Ammon's horn (tissue), 1 donor: ENCODE measurements at regions not wholly inside any gene's neighbourhood (a gene's known extent, or its start where the extent isn't known, plus 50 kb on each side); places are given as distances from the start of the nearest gene placed in this dataset.
"Not testable (repeated sequence)": the region's sequence is repeated elsewhere in the genome, so short reads cannot be mapped to it uniquely, and the experiment has no call there.

Experiments used
- DNase-seq: peaks from one replicate; pipeline ENCODE4 v3.0.0-alpha.2; 2016; ENCODE audit warnings: low spot score

DNA sequence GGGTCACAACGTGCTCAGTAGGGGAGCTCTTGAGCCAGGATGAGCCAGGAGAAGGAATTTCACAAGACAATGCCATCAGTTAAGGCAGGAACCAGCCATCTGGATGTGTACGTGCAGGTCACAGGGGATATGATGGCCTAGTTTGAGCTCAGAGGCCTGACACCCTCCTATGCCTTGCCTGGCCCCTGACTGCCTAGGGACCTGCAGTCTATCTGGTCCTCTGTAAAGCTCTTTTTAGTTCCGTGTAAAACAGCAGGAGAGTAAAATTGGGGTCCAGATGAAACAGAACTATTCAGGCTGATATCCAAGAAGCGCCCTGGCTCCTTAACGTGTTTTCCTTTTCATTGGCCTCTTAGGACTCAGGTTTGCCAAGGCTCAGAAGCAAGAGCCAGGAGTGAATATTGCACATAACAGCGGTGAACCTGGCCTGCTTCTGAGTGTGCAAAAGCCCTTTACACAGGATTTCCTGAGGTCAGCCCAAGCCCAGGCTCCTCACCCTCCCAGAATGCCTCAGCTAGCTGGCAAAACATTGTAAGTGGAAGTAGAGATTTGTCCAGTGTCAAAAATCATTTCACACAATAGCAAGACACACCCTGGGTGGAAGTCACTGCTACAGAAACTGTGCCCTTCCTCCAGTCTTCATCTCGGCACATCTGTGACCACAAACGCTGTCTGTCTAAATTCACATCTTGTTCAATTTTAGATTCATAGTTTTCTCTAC, 777.2 kb downstream of the UQCRFS1 start:
- no peak for DNase-seq

DNA sequence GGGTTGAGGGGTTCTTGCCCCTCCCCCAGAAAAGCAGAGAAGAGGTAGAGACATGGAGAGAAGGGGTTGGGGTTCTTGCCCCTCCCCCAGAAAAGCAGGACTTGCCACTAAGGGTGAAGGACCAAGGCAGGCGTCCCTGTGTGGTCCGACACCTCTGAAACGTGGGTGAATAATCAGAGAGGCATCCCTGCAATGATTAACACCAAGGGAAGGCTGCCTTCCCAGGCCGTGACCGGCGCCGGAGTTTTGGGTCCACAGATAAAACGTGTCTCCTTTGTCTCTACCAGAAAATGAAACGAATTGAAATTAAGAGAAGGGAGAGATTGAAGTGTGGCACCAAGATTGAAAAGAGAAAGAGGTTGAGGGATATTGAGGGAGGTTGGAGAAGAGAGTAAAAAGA, 778.2 kb downstream of the UQCRFS1 start:
- DNase-seq, result not testable (repeated sequence)

DNA sequence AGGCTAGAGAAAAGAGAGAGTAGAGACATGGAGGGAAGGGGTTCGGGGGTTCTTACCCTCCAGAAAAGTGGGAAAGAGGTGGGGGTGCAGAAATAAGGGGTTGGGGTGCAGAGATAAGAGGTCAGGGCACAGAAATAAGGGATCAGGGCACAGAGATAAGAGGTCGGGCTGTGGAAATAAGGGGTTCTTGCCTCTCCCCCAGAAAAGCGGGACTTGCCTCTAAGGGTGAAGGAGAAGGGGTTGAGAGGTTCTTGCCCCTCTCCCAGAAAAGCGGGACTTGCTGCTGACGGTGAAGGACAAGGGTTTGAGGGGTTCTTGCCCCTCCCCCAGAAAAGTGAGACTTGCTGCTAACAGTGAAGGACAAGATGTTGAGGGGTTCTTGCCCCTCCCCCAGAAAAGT, 778.6 kb downstream of the UQCRFS1 start:
- not testable (repeated sequence) for DNase-seq

DNA sequence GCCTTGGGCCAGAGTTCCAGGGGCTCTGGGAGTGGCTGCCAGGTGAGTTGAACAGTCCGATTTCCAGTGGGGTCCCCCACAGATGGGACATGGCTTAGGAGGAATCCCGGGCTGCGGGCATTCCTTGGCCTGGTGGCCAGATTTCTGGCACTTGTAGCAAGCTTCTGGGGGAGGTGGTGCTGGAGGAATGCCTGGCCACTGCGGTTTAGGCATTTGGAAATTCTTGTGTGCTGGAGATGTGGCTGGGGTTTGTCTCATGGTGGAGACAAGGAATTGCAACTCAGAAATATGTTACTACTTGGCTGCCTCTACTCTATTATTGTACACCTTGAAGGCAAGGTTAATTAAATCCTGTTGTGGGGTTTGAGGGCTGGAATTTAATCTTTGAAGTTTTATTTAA, 779.8 kb downstream of the UQCRFS1 start:
- DNase-seq, result not testable (repeated sequence)

DNA sequence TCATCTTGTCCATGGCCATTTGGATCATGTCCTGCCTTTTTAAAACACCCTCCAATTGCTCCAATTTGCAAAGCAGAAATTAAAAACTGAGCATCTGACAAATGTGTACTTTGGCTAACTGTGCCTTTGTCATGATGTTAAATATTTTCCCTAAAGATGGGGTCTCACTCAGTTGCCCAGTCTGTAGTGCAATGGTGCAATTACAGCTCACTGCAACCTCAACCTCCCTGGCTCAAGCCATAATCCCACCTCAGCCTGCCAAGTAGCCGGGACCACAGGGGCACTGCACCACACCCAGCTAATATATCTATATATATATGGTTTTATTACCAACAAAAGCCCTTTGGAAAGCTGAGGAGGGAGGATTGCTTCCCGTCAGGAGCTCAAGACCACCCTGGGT, 782.7 kb downstream of the UQCRFS1 start:
- DNase-seq, result no peak

DNA sequence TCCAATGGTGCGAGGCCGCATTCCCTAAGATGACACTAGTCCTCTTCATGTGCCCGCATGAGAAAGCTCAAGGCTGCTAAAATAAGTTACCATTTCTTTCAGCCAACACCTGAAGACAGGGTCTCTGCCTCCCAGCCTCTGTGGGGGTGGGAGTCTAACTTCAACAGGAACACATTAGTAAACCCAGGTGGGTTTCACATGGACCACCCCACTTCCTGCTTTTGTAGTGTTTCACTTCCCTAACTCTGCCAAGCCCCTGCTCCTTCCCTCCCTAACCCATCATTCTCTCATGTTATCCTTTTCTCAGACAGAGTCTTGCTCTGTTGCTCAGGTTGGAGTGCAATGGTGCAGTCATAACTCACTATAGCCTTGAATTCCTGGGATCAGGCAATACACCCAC, 783.6 kb downstream of the UQCRFS1 start:
- no peak for DNase-seq

DNA sequence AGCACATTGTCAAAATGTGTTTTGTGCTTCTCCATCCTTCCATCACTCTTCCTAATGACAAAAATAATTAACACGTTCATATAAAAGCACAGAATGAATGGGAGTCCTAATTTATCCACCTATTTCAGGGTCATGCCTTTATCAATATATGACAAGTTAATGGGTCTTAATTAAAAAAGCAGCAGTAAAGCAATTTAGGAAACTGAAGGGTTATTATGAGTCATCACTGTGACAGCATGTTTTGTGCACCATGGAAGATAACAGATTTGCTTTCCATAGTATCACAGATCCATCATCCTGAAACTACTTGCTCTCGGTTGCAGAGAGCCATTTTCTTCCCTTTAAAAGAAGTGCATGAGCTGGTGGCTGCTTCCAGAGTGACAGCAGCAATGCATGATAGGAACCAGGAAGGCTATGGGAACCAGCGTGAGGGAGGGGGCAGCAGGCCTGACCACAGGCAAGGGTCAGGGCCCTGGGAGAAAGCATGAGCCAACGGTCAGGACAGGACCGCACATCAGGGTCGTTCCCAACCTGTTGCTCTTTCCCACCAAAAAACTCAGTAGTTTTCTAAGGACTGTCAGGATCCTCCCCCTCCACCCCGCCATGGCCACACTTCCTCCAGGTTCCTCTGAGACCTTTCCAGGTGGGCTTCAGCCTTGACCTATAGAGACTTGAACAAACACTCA, 784.1 kb downstream of the UQCRFS1 start:
- DNase-seq, result no peak

DNA sequence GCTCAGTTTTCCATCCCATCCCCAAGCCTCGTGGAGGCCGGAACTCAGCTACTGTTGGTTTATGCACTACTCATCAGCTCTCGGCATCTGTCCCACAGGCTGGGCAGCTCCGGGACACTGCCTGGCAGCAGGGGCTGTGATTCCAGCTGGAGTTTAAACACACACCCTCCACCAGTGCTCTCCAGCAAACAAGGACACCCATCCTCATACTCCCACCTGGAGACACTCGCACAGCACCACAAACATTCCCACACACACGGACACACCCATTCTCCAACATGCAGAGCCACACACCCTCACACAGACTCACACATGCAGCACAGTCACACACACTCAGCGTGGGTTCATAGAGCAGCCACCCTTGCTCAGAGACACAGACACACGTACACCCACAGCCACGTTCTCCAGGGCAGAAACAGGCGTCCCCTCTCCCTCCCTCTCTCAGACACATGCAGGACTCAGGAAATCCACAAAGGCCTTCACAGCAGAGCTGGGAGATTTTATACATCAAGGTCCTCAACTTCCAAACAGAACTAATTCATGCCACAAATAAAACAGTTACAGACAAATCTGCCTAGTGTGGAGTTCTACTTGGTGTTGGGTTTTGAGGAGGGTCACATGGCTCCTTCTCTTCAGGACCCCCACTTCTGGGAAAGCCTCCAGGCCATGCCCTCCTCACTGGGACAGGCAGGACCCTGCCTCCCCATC, 785.4 kb downstream of the UQCRFS1 start:
- DNase-seq, result no peak

DNA sequence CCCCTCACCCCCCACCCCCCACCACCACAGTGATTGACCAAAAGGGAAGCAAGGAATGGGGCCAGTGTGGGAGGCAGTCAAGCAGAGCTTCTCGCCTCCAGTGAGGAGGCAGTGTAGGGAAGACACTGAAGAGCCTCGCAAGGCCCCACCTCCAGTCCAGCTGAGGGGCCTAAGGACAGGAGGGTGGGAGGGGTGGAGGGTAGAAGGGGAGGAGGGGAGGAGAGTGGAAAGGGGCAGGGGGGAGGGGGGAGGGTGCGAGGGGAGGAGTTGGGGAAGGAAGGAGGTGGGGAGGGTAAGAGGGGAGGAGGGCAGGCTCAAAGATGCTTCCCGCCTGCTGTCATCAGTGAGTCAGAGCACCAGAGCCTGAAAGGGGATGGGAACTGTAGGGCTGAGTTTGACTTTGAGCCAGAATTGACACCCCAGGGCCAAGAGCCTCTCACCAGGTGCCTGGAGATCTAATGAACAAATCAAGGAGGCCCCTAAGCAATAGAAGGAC, 786.2 kb downstream of the UQCRFS1 start:
- DNase-seq, result no peak

DNA sequence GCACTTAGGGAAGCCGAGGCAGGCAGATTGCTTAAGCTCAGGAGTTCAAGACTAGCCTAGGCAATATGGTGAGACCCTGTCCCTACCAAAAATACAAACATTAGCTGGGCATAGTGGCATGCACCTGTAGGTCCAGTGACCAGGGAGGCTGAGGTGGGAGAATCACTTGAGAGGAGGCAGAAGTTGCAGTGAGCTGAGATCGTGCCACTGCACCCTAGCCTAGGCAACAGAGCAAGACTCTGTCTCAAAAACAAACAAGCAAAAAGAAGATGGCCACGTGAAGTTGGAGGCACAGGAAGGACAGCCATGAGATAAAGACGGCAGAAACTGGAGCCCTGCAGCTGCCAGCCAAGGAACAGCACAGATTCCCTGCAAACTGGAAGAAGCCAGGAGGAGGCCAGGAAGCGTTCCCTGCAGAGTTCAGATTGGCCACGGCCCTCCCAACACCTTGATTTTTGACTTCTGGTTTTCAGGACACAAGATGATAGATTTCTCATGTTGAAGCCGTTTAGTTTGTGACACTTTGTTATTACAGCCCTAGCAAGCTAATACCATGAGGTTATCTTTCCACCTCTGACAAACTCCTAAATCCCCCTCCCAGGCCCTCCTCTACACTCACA, 786.7 kb downstream of the UQCRFS1 start:
- no peak for DNase-seq

DNA sequence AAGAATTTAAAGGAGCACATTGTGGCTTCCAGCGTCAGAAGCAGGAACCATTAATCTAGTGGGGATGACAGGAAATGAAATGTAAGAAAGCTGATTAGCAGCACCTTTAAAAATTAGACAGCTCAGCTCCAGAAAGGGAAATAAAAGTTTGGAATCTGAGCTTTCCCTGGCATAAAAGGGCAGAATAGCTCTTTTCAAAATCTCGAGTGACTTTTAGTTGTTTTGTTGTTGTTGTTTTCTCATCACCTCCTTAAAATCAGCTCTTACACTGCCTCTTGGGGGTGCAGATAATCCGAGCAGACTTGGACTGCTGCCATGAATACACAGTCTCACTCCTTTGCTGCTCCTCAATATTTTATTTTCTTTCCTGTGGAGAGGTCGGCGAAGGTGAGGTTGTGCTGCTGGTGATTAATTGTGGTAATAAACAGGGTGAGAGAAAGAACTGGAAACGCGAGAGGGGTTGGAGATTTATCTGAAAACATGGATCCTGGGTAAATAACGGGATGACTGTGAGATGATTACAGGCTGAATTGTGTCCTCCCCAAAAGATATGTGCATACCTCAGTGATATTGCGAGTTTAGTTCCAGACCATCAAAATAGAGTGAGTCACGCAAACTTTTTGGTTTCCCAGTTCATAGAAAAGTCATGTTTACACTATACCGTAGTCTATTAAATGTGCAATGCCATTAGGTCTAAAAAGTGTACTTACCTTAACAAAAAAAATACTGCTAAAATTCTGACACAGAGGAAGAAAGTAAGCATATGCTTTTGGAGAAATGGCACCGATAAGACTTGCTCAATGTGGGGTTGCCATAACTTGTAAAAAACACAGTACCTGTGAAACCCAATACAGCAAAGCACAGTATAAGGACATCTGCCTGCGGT, 787.7 kb downstream of the UQCRFS1 start:
- no peak for DNase-seq

DNA sequence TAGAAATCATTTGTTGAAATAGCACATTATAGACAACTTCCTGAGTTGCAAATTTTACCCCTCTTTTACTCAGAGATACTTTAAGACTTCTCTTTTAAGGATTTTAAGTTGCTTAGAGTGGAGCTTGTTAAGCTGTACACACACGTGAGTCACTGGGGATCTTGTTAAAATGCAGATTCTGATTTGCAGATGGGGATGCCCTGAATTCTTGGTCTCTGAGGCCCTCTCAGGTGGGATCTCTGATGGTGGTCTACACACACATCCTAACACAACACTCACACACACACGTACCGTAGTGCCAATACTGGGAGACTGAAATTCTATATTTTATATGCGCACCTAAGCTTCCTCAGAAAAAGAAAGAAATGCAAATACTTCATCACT, 788.3 kb downstream of the UQCRFS1 start:
- no peak for DNase-seq

DNA sequence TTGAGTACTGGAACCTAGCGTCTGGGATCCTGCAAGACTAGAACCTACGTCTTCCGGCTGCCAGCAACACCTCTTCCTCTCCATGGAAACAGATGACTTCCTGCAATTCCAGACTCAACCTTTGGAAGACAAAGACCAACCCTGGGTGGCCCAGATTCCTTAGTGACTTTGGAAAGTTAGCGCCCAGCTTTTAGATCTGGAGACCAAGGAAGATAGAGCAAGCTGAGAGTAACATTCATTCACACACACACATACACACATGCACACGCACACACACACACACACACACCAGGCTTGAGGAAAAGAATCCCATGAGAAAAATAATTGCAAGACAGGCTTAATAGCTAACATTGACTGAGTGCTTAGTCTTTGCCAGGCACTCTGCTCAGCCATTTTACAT, 788.9 kb downstream of the UQCRFS1 start:
- DNase-seq, result no peak

DNA sequence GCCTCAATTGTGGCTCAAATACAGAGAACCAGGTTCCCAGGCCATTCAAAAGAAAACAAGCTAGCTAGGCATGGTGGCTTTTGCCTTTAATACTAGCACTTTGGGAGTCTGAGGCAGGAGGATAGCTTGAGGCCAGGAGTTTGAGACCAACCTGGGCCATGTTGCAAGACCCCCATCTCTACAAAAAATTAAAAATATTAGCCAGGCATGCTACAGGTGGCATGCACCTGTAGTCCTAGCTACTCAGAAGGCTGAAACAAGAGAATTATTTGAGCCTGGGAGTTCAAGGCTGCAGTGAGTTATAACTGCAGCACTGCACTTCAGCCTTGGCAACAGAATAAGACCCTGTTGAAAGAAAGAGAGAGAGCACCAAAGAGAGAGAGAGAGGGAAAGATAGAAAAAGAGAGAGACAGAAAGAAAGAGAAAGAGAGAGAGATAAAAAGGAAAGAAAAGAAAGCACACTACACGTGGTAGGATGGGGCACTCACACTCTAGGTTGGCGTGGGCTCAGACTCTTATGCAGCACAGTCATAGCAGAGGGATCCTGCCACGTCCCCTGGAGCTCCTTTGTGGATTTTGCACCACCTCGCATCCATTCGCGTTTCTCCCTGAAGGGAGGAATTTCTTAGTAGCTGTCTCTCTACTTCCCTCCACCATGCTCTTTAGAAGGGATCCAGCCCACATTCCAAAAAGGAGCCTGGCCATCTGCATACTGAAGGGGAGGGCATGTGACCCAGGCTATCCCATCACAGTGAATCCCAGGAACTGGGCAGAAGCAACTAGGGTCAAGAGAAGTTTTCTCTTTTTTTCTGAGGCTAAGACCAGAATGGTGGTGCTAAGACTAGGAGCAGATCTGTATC, 789.9 kb downstream of the UQCRFS1 start:
- DNase-seq, result no peak

DNA sequence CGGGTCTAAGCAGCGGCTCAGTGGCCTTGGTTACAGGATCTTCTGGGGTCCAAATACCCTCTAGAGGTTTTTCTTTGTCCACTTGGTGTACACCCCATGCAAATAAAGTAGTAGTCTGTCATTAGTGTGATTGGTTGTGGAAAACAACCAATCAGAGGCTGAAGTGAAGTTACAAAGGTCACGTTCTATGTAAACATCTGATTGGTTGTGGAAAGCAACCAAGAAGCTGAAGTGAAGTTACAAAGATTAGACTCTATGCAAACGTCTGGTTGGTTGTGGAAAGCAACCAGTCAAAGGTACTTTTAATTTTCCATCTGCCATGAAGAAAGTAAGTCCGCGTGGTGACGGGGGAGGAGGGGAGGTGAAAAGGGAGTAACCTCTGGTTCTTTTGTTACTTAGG, 790.9 kb downstream of the UQCRFS1 start:
- DNase-seq, result no peak

DNA sequence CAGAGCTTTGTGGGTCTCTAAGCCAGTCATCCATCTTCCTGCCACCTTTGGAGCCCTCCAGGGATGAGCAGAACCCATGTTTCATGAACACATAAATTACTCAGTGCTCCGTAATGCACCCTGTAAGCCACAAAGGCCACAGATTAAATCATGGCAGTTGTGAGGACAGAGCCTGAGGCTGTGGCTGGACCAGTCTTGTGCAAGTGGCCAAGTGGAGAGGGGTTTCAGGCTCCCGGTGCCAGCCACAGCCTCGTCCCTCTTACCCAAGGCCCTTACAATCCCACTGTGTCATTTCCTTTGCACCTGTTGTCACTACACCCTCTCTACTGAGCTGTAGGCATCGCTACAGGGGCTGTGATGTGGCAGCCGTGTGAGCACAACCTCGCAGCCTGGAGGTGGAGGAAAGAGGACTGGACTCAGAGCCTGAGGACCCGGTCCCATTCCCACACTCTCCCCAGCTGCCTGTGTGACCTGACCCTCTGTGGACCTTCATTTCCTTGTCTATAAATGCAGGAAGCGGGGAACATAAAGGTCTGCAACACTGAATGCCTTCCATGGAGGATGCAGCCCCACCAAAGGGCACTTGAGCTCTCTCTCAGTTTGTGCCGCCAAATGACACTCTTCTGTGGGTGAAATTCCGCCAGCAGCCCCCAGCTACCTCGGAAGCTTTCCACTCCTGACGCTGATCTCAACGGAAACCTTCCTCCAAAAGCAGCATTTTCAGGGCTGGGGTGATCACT, 792.0 kb downstream of the UQCRFS1 start:
- no peak for DNase-seq

DNA sequence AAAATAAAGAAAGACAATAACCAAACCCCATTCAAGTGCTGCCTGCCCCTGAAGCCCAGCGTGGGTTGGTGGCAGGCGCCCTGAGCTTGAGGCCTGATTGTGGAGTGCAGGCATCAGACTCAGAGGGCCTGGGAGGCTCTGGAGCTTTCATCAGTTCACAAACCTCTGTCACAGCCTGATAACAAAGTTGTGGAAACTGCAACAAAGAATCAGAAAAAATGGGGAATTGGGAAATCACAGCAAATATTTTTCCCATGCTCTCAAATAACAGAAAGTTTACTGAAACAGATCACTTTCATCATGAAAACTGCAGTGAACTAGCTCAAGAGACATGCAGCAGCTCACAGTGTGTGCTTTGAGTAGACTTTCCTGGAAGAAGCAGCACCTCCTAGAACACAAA, 793.6 kb downstream of the UQCRFS1 start:
- no peak for DNase-seq

DNA sequence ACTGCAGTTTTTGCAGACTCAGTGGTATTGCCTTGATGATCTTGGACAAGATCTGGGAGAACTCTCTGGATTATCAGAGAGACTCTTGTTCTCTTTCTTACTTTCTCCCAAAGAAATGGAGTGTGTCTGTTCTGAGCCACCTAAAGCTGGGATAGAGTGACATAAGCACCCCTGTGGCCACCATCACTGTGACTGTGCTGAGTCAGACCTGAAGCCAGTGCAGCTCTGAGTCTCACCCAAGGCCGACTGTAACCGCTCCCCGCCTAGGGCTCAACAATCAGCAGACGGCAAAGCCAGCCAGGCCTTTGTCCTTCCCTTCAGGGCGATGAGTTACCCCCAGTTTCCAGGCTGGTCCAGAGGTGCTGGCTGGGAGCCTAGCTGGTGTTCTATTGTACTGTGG, 795.6 kb downstream of the UQCRFS1 start:
- DNase-seq, result no peak

DNA sequence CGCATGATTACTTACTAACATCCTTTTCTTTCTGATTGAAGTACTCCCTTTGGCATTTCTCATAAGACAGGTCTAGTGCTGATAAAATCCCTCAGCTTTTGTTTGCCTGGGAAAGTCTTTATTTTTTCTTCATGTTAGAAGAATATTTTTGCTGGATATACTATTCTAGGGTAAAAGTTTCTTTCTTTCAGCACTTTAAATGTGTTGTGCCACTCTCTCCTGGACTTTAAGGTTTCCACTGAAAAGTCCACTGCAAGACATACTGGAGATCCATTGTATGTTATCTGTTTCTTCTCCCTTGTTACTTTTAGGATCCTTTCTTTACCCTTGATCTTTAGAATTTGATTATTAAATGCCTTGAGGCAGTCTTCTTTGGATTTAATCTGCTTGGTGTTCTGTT, 796.7 kb downstream of the UQCRFS1 start:
- no peak for DNase-seq

DNA sequence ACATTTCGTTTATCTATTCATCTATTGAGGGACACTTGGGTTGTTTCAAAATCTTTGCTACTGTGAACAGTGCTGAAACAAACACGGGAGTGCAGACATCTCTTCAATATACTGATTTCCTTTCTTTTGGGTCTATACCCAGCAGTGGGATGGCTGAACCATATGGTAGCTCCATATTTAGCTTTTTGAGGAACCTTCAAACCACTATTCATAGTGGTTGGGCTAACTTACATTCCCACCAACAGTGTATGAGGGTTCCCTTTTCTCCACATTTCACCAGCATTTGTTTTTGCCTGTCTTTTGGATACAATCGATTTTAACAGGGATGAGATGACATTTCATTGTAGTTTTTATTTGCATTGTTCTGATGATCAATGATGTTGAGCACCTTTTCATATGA, 798.2 kb downstream of the UQCRFS1 start:
- DNase-seq, result no peak
